Mesenchymal stem cell (in vitro differentiated cells and primary cell): ENCODE measurements at regions not wholly inside any gene's neighbourhood (a gene's known extent, or its start where the extent isn't known, plus 50 kb on each side); places are given as distances from the start of the nearest gene placed in this dataset.

Experiments used
- DNase-seq: peaks from one replicate; pipeline ENCODE4 v3.0.0-alpha.2; 2013
- H2AFZ ChIP-seq: one replicate; pipeline ENCODE4 v1.6.1; 2013; ENCODE audit warnings: low read depth, mild to moderate bottlenecking, control low read depth, inconsistent platforms, low read length, moderate library complexity
- H2AK5ac ChIP-seq: 2 replicates; pipeline ENCODE4 v1.6.1; 2013; ENCODE audit warnings: low read length, moderate library complexity, mild to moderate bottlenecking, inconsistent platforms; ENCODE audit not compliant: severe bottlenecking
- H2BK120ac ChIP-seq: one replicate; pipeline ENCODE4 v1.6.1; 2013; ENCODE audit warnings: low read depth, mild to moderate bottlenecking, inconsistent platforms, low read length, moderate library complexity
- H2BK12ac ChIP-seq, 2 experiments: one replicate each; pipeline ENCODE4 v1.6.1; 2013; ENCODE audit warnings: inconsistent platforms in 2 of 2, low read length in 2 of 2, mild to moderate bottlenecking in 2 of 2, moderate library complexity in 2 of 2, control low read depth in 1 of 2
- H2BK15ac ChIP-seq: one replicate; pipeline ENCODE4 v1.6.1; 2013; ENCODE audit warnings: mild to moderate bottlenecking, low read depth, inconsistent platforms; ENCODE audit not compliant: poor library complexity, severe bottlenecking
- H2BK5ac ChIP-seq: 2 replicates; pipeline ENCODE4 v1.6.1; 2013; ENCODE audit warnings: low read depth, mild to moderate bottlenecking, low read length, control low read depth, inconsistent platforms; ENCODE audit not compliant: poor library complexity, severe bottlenecking
- H3K14ac ChIP-seq, 2 experiments: one replicate each; pipeline ENCODE4 v1.6.1; 2013; ENCODE audit warnings: inconsistent platforms in 2 of 2, low read length in 2 of 2, control low read depth in 1 of 2, mild to moderate bottlenecking in 1 of 2, moderate library complexity in 1 of 2
- H3K18ac ChIP-seq, 2 experiments: one replicate each; pipeline ENCODE4 v1.6.1; 2013; ENCODE audit warnings: inconsistent platforms in 2 of 2, low read length in 2 of 2, control low read depth in 1 of 2, low read depth in 1 of 2, mild to moderate bottlenecking in 1 of 2
- H3K23ac ChIP-seq, 2 experiments: one replicate each; pipeline ENCODE4 v1.6.1; 2013; ENCODE audit warnings: inconsistent platforms in 2 of 2, low read length in 2 of 2, mild to moderate bottlenecking in 2 of 2, moderate library complexity in 2 of 2, control low read depth in 1 of 2
- H3K27ac ChIP-seq: 2 replicates; pipeline ENCODE4 v1.5.1; 2013; ENCODE audit warnings: mild to moderate bottlenecking, moderate library complexity, low read length, control low read depth, inconsistent platforms; ENCODE audit not compliant: poor library complexity, severe bottlenecking
- H3K27me3 ChIP-seq, 2 experiments: 2 replicates each; pipeline versions ENCODE4 v1.6.1 to v1.7.0; 2013; ENCODE audit warnings: low read length in 2 of 2, mild to moderate bottlenecking in 2 of 2, moderate library complexity in 2 of 2, control low read depth in 1 of 2, inconsistent platforms in 1 of 2; ENCODE audit not compliant: control insufficient read depth in 1 of 2, insufficient read depth in 1 of 2
- H3K36me3 ChIP-seq, 2 experiments: 2 replicates each; pipeline versions ENCODE4 v1.6.1 to v1.7.0; 2013; ENCODE audit warnings: low read length in 2 of 2, control low read depth in 1 of 2, inconsistent platforms in 1 of 2, low read depth in 1 of 2, mild to moderate bottlenecking in 1 of 2; ENCODE audit not compliant: insufficient read depth in 2 of 2, control insufficient read depth in 1 of 2
- H3K4ac ChIP-seq, 2 experiments: one replicate each; pipeline ENCODE4 v1.6.1; 2013; ENCODE audit warnings: inconsistent platforms in 2 of 2, low read length in 2 of 2, mild to moderate bottlenecking in 2 of 2, moderate library complexity in 2 of 2, control low read depth in 1 of 2, low read depth in 1 of 2
- H3K4me1 ChIP-seq: 2 replicates; pipeline ENCODE4 v1.6.1; 2013; ENCODE audit warnings: low read depth, low read length, control low read depth; ENCODE audit not compliant: control insufficient read depth, insufficient read depth
- H3K4me2 ChIP-seq: 2 replicates; pipeline ENCODE4 v1.6.1; 2013; ENCODE audit warnings: low read length, mild to moderate bottlenecking, inconsistent platforms; ENCODE audit not compliant: poor library complexity, severe bottlenecking
- H3K4me3 ChIP-seq, 2 experiments: 2 replicates each; pipeline versions ENCODE4 v1.5.1 to v1.7.0; 2013; ENCODE audit warnings: low read length in 2 of 2, mild to moderate bottlenecking in 2 of 2, control low read depth in 1 of 2, low read depth in 1 of 2; ENCODE audit not compliant: insufficient read depth in 1 of 2
- H3K79me1 ChIP-seq: replicated peaks from 2 replicates; pipeline ENCODE4 v1.6.1; 2013; ENCODE audit warnings: mild to moderate bottlenecking, control low read depth, low read length, inconsistent platforms; ENCODE audit not compliant: poor library complexity, severe bottlenecking
- H3K9ac ChIP-seq: 2 replicates; pipeline ENCODE4 v1.7.0; 2013; ENCODE audit warnings: mild to moderate bottlenecking, low read length, moderate library complexity
- H3K9me3 ChIP-seq: 2 replicates; pipeline ENCODE4 v1.7.0; 2013; ENCODE audit warnings: mild to moderate bottlenecking, low read length; ENCODE audit not compliant: control insufficient read depth
- H4K8ac ChIP-seq: one replicate; pipeline ENCODE4 v1.6.1; 2013; ENCODE audit warnings: inconsistent platforms, mild to moderate bottlenecking, low read length, moderate library complexity
- H4K91ac ChIP-seq: one replicate; pipeline ENCODE4 v1.6.1; 2013; ENCODE audit warnings: mild to moderate bottlenecking, low read length, inconsistent platforms
- WGBS: methylation state at CpG from one replicate; pipeline ENCODE4 v1.1.7; 2013; ENCODE audit warnings: mixed read lengths; 5-methylcytosine and 5-hydroxymethylcytosine counted together

DNA sequence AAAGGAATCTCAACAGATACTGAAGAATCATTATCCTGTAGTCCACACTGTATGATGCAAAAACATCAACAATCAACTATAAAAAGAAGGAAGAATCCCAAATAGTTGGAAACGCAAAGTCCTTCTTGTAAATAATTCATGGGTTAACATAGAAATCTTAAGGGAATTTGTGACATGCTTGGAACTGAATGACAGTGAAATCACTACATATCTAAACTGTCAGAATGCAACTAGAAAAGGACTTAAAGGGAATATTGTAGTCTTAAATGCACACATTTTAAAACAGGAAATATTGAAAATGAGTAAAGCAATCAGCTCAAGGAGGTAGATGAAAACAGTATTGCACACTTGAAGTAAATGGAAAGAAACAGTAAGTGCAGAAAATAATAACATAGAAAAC, 147.6 kb upstream of the MPPED2 start:
- Histone ChIP-seq H3K9ac (no peak overlapping the region), H4K8ac (no peak overlapping the region), H3K4me1 (no peaks in the 10 kb centered on the region)

DNA sequence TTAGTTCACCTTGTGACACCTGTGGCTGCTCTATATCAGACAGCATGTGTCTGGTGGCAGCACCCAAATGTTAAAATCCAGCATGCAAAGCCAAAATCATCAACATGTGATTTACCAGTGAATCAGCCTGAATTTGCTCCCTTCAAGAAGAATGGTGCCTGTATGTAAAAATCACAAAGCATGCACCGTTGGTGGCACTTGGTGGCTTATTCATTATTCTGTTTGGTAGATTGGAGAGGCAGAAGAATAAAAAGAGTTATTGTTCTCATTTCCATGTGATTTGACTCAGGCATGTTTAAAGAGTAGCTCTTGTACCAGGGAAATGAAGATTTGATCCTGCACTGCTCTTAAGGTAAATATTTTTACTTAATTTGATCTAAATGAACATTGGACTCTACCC, 143.9 kb upstream of the MPPED2 start:
- 65% methylated on average over 1 of the region's 1 CpG for WGBS

More for the DNA sequence above, 147.6 kb upstream of the MPPED2 start:
- no peak overlapping the region for H3K27ac ChIP-seq
- no peak overlapping the region for H3K14ac ChIP-seq
- no peak overlapping the region for H3K18ac ChIP-seq
- H3K36me3 ChIP-seq, result no peaks in the 10 kb centered on the region
- no peaks in the 10 kb centered on the region for H3K79me1 ChIP-seq
- H4K91ac ChIP-seq, result no peak overlapping the region
- H2AK5ac ChIP-seq, result no peak overlapping the region
- no peak overlapping the region for H3K4me3 ChIP-seq
- no peak overlapping the region for H2AFZ ChIP-seq
- no peak overlapping the region for H3K4me2 ChIP-seq
- no peak overlapping the region for H2BK120ac ChIP-seq
- H3K27me3 ChIP-seq, result no peaks in the 10 kb centered on the region
- H3K9me3 ChIP-seq, result no peaks in the 10 kb centered on the region
- H2BK15ac ChIP-seq, result no peak overlapping the region
- no peak overlapping the region for H2BK12ac ChIP-seq
- no peak overlapping the region for H3K23ac ChIP-seq
- WGBS, result no CpG with 5 or more reads among the region's 1 CpG
- no peak for DNase-seq
- H3K4ac ChIP-seq, result no peak overlapping the region
- no peak overlapping the region for H2BK5ac ChIP-seq

GRCh38 chr11:30729187-30729713, 143.1 kb upstream of the MPPED2 start:
- Histone ChIP-seq H2AK5ac (no peak overlapping the region), H2BK15ac (no peak overlapping the region), H2BK5ac (no peak overlapping the region), H2AFZ (no peak overlapping the region), H3K4ac (no peak overlapping the region), H3K27ac (no peak overlapping the region), H3K9me3 (no peaks in the 10 kb centered on the region), H3K4me3 (no peak overlapping the region), H4K8ac (no peak overlapping the region), H3K36me3 (no peaks in the 10 kb centered on the region), H3K14ac (no peak overlapping the region), H2BK12ac (no peak overlapping the region), H3K79me1 (no peaks in the 10 kb centered on the region), H3K9ac (no peak overlapping the region), H3K4me1 (no peaks in the 10 kb centered on the region), H2BK120ac (no peak overlapping the region), H3K18ac (no peak overlapping the region), H3K23ac (no peak overlapping the region), H3K27me3 (no peaks in the 10 kb centered on the region), H4K91ac (no peak overlapping the region), H3K4me2 (no peak overlapping the region)
- DNase-seq, result no peak
- WGBS, result 57% methylated on average over 1 of the region's 1 CpG

More for the DNA sequence above, 143.9 kb upstream of the MPPED2 start:
- Histone ChIP-seq H3K36me3 (no peaks in the 10 kb centered on the region), H2BK12ac (no peak overlapping the region), H3K23ac (no peak overlapping the region), H3K4me1 (no peaks in the 10 kb centered on the region), H3K14ac (no peak overlapping the region), H4K8ac (no peak overlapping the region), H3K79me1 (no peaks in the 10 kb centered on the region), H3K4me2 (no peak overlapping the region), H2BK15ac (no peak overlapping the region), H3K18ac (no peak overlapping the region), H3K9ac (no peak overlapping the region), H2AFZ (no peak overlapping the region), H2BK120ac (no peak overlapping the region), H2AK5ac (no peak overlapping the region), H3K27ac (no peak overlapping the region), H4K91ac (no peak overlapping the region), H3K27me3 (no peaks in the 10 kb centered on the region), H3K4ac (no peak overlapping the region), H3K9me3 (no peaks in the 10 kb centered on the region), H2BK5ac (no peak overlapping the region), H3K4me3 (no peak overlapping the region)
- DNase-seq, result no peak

- Histone ChIP-seq H2BK15ac (no peak overlapping the region), H3K14ac (no peak overlapping the region), H3K4me2 (no peak overlapping the region), H4K91ac (no peak overlapping the region), H3K27me3 (no peaks in the 10 kb centered on the region), H4K8ac (no peak overlapping the region), H2AFZ (no peak overlapping the region), H3K23ac (no peak overlapping the region), H2BK12ac (no peak overlapping the region), H3K79me1 (no peaks in the 10 kb centered on the region), H2BK5ac (no peak overlapping the region), H3K27ac (no peak overlapping the region), H3K36me3 (no peaks in the 10 kb centered on the region), H3K9me3 (no peaks in the 10 kb centered on the region), H3K18ac (no peak overlapping the region), H3K9ac (no peak overlapping the region), H2AK5ac (no peak overlapping the region), H3K4ac (no peak overlapping the region), H3K4me3 (no peak overlapping the region), H2BK120ac (no peak overlapping the region), H3K4me1 (no peaks in the 10 kb centered on the region)
- 50% methylated on average over 2 of the region's 2 CpGs for WGBS
- DNase-seq, result no peak
Observed at GRCh38 chr11:30725645-30726195, 139.6 kb upstream of the MPPED2 start.
